Right lobe of liver (tissue), 4 donors: ENCODE measurements at regions not wholly inside any gene's neighbourhood (a gene's known extent, or its start where the extent isn't known, plus 50 kb on each side); places are given as distances from the start of the nearest gene placed in this dataset.
"Not testable (repeated sequence)": the region's sequence is repeated elsewhere in the genome, so short reads cannot be mapped to it uniquely, and the experiment has no call there.

Experiments
- POLR2A ChIP-seq: fragments of 450-650 bp; IDR thresholded peaks from one replicate; pipeline ENCODE4 v1.6.1; 2017; ENCODE audit warnings: antibody characterized with exemption, mild to moderate bottlenecking
- TF ChIP-seq, protein P1 (sequence below), 4 donors: fragments of 200-600 bp in 3 of 4; fragments of 450-650 bp in 1 of 4; IDR thresholded peaks; one replicate each; pipeline versions ENCODE4 v1.5.1 to v1.8.0; 2016 to 2022; ENCODE audit warnings: antibody characterized with exemption in 4 of 4, mild to moderate bottlenecking in 2 of 4
- donor health status: DM: no; HTN: no; CAD: no.
- donor health status: DM: no; HTN: no; CAD: no.
- donor health status: DM: no; HTN: yes; CAD: no.

GRCh38 chr5:1644393-1644809, 120.6 kb upstream of the LPCAT1 start:
- TF ChIP-seq POLR2A = not testable (repeated sequence)
- TF ChIP-seq, protein P1, sequence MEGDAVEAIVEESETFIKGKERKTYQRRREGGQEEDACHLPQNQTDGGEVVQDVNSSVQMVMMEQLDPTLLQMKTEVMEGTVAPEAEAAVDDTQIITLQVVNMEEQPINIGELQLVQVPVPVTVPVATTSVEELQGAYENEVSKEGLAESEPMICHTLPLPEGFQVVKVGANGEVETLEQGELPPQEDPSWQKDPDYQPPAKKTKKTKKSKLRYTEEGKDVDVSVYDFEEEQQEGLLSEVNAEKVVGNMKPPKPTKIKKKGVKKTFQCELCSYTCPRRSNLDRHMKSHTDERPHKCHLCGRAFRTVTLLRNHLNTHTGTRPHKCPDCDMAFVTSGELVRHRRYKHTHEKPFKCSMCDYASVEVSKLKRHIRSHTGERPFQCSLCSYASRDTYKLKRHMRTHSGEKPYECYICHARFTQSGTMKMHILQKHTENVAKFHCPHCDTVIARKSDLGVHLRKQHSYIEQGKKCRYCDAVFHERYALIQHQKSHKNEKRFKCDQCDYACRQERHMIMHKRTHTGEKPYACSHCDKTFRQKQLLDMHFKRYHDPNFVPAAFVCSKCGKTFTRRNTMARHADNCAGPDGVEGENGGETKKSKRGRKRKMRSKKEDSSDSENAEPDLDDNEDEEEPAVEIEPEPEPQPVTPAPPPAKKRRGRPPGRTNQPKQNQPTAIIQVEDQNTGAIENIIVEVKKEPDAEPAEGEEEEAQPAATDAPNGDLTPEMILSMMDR (IDR thresholded peaks at IDR 0.05) = not testable (repeated sequence)
